ENCODE measurements at regions not wholly inside any gene's neighbourhood (a gene's known extent, or its start where the extent isn't known, plus 50 kb on each side); places are given as distances from the start of the nearest gene placed in this dataset.

GRCh38 chr14:81584495-81584894 lies 50.8 kb upstream of the SEL1L start:
- no peak overlapping the region for H3K4me3 ChIP-seq (ENCODE audit: insufficient read depth in 1 of 2, low read depth in 1 of 2, low read length in 2 of 2)

GRCh38 chr14:81589381-81590065 lies 55.9 kb upstream of the SEL1L start:
- Histone ChIP-seq H3K4me1 (ENCODE audit: control insufficient read depth, insufficient read depth, low read depth, low read length) (no peaks in the 10 kb centered on the region), H3K4ac (ENCODE audit: low read depth in 1 of 2, low read length in 2 of 2) (no peak overlapping the region), H3K9ac (ENCODE audit: low read length) (no peak overlapping the region), H2AK5ac (ENCODE audit: low read length, severe bottlenecking) (no peak overlapping the region), H3K23ac (ENCODE audit: low read length in 2 of 2) (no peak overlapping the region), H3K27ac (ENCODE audit: low read length, poor library complexity, severe bottlenecking) (no peak overlapping the region), H3K27me3 (ENCODE audit: control insufficient read depth in 1 of 2, insufficient read depth in 1 of 2, low read length in 2 of 2) (no peaks in the 10 kb centered on the region), H3K4me2 (ENCODE audit: low read length, poor library complexity, severe bottlenecking) (no peak overlapping the region), H2BK12ac (ENCODE audit: low read length in 2 of 2) (no peak overlapping the region), H2BK120ac (ENCODE audit: low read depth, low read length) (no peak overlapping the region), H3K9me3 (ENCODE audit: control insufficient read depth, low read length) (no peaks in the 10 kb centered on the region), H4K91ac (ENCODE audit: low read length) (no peak overlapping the region), H2BK5ac (ENCODE audit: low read depth, low read length, poor library complexity, severe bottlenecking) (no peak overlapping the region), H4K8ac (ENCODE audit: low read length) (no peak overlapping the region), H3K36me3 (ENCODE audit: control insufficient read depth in 1 of 2, insufficient read depth in 2 of 2, low read depth in 1 of 2, low read length in 2 of 2) (no peaks in the 10 kb centered on the region), H3K79me1 (replicated peaks; ENCODE audit: low read length, poor library complexity, severe bottlenecking) (no peaks in the 10 kb centered on the region), H2BK15ac (ENCODE audit: low read depth, poor library complexity, severe bottlenecking) (no peak overlapping the region), H3K18ac (ENCODE audit: low read depth in 1 of 2, low read length in 2 of 2) (no peak overlapping the region), H3K4me3 (ENCODE audit: insufficient read depth in 1 of 2, low read depth in 1 of 2, low read length in 2 of 2) (no peak overlapping the region), H2AFZ (ENCODE audit: low read depth, low read length) (no peak overlapping the region), H3K14ac (ENCODE audit: low read length in 2 of 2) (no peak overlapping the region)
- no peak for DNase-seq
- WGBS, result 92% methylated on average over 2 of the region's 7 CpGs

More at GRCh38 chr14:81584495-81584894, 50.8 kb upstream of the SEL1L start:
- H2AK5ac ChIP-seq (ENCODE audit: low read length, severe bottlenecking), result no peak overlapping the region
- H3K4me2 ChIP-seq (ENCODE audit: low read length, poor library complexity, severe bottlenecking), result no peak overlapping the region
- H3K9me3 ChIP-seq (ENCODE audit: control insufficient read depth, low read length), result no peaks in the 10 kb centered on the region
- H3K18ac ChIP-seq (ENCODE audit: low read depth in 1 of 2, low read length in 2 of 2), result no peak overlapping the region
- no peaks in the 10 kb centered on the region for H3K36me3 ChIP-seq (ENCODE audit: control insufficient read depth in 1 of 2, insufficient read depth in 2 of 2, low read depth in 1 of 2, low read length in 2 of 2)
- no peak overlapping the region for H4K91ac ChIP-seq (ENCODE audit: low read length)
- H3K27ac ChIP-seq (ENCODE audit: low read length, poor library complexity, severe bottlenecking), result no peak overlapping the region
- no peak overlapping the region for H4K8ac ChIP-seq (ENCODE audit: low read length)
- H2AFZ ChIP-seq (ENCODE audit: low read depth, low read length), result no peak overlapping the region
- H2BK12ac ChIP-seq (ENCODE audit: low read length in 2 of 2), result no peak overlapping the region
- H3K9ac ChIP-seq (ENCODE audit: low read length), result no peak overlapping the region
- H3K79me1 ChIP-seq (replicated peaks; ENCODE audit: low read length, poor library complexity, severe bottlenecking), result no peaks in the 10 kb centered on the region
- no peak overlapping the region for H3K23ac ChIP-seq (ENCODE audit: low read length in 2 of 2)
- H2BK15ac ChIP-seq (ENCODE audit: low read depth, poor library complexity, severe bottlenecking), result no peak overlapping the region
- no peak overlapping the region for H2BK120ac ChIP-seq (ENCODE audit: low read depth, low read length)
- no peak overlapping the region for H3K4ac ChIP-seq (ENCODE audit: low read depth in 1 of 2, low read length in 2 of 2)
- H3K14ac ChIP-seq (ENCODE audit: low read length in 2 of 2), result no peak overlapping the region
- H3K27me3 ChIP-seq (ENCODE audit: control insufficient read depth in 1 of 2, insufficient read depth in 1 of 2, low read length in 2 of 2), result no peaks in the 10 kb centered on the region
- DNase-seq, result no peak
- H3K4me1 ChIP-seq (ENCODE audit: control insufficient read depth, insufficient read depth, low read depth, low read length), result no peaks in the 10 kb centered on the region
- WGBS, result 70% methylated on average over 2 of the region's 2 CpGs
- H2BK5ac ChIP-seq (ENCODE audit: low read depth, low read length, poor library complexity, severe bottlenecking), result no peak overlapping the region

GRCh38 chr14:81591266-81591665 lies 57.6 kb upstream of the SEL1L start:
- no peak overlapping the region for H3K14ac ChIP-seq (ENCODE audit: low read length in 2 of 2)
- no peak overlapping the region for H2BK12ac ChIP-seq (ENCODE audit: low read length in 2 of 2)
- 51% methylated on average over 3 of the region's 3 CpGs for WGBS

GRCh38 chr14:81594012-81594411 lies 60.4 kb upstream of the SEL1L start:
- no peak for DNase-seq

More at GRCh38 chr14:81591266-81591665, 57.6 kb upstream of the SEL1L start:
- no peak overlapping the region for H4K8ac ChIP-seq (ENCODE audit: low read length)
- H2BK120ac ChIP-seq (ENCODE audit: low read depth, low read length), result no peak overlapping the region
- H3K27ac ChIP-seq (ENCODE audit: low read length, poor library complexity, severe bottlenecking), result no peak overlapping the region
- no peak overlapping the region for H2AFZ ChIP-seq (ENCODE audit: low read depth, low read length)
- H4K91ac ChIP-seq (ENCODE audit: low read length), result no peak overlapping the region
- no peaks in the 10 kb centered on the region for H3K27me3 ChIP-seq (ENCODE audit: control insufficient read depth in 1 of 2, insufficient read depth in 1 of 2, low read length in 2 of 2)
- H2BK5ac ChIP-seq (ENCODE audit: low read depth, low read length, poor library complexity, severe bottlenecking), result no peak overlapping the region
- no peak for DNase-seq
- no peaks in the 10 kb centered on the region for H3K4me1 ChIP-seq (ENCODE audit: control insufficient read depth, insufficient read depth, low read depth, low read length)
- no peak overlapping the region for H3K4me2 ChIP-seq (ENCODE audit: low read length, poor library complexity, severe bottlenecking)
- H3K4me3 ChIP-seq (ENCODE audit: insufficient read depth in 1 of 2, low read depth in 1 of 2, low read length in 2 of 2), result no peak overlapping the region
- no peaks in the 10 kb centered on the region for H3K9me3 ChIP-seq (ENCODE audit: control insufficient read depth, low read length)
- no peak overlapping the region for H3K18ac ChIP-seq (ENCODE audit: low read depth in 1 of 2, low read length in 2 of 2)
- no peaks in the 10 kb centered on the region for H3K79me1 ChIP-seq (replicated peaks; ENCODE audit: low read length, poor library complexity, severe bottlenecking)
- no peak overlapping the region for H2AK5ac ChIP-seq (ENCODE audit: low read length, severe bottlenecking)
- no peaks in the 10 kb centered on the region for H3K36me3 ChIP-seq (ENCODE audit: control insufficient read depth in 1 of 2, insufficient read depth in 2 of 2, low read depth in 1 of 2, low read length in 2 of 2)
- H3K23ac ChIP-seq (ENCODE audit: low read length in 2 of 2), result no peak overlapping the region
- H3K4ac ChIP-seq (ENCODE audit: low read depth in 1 of 2, low read length in 2 of 2), result no peak overlapping the region
- H2BK15ac ChIP-seq (ENCODE audit: low read depth, poor library complexity, severe bottlenecking), result no peak overlapping the region
- H3K9ac ChIP-seq (ENCODE audit: low read length), result no peak overlapping the region

More at GRCh38 chr14:81594012-81594411, 60.4 kb upstream of the SEL1L start:
- Histone ChIP-seq H3K14ac (ENCODE audit: low read length in 2 of 2) (no peak overlapping the region), H3K18ac (ENCODE audit: low read depth in 1 of 2, low read length in 2 of 2) (no peak overlapping the region), H2AK5ac (ENCODE audit: low read length, severe bottlenecking) (no peak overlapping the region), H3K4ac (ENCODE audit: low read depth in 1 of 2, low read length in 2 of 2) (no peak overlapping the region), H3K23ac (ENCODE audit: low read length in 2 of 2) (no peak overlapping the region), H4K8ac (ENCODE audit: low read length) (no peak overlapping the region), H3K9me3 (ENCODE audit: control insufficient read depth, low read length) (no peaks in the 10 kb centered on the region), H3K79me1 (replicated peaks; ENCODE audit: low read length, poor library complexity, severe bottlenecking) (no peaks in the 10 kb centered on the region), H3K9ac (ENCODE audit: low read length) (no peak overlapping the region), H2BK12ac (ENCODE audit: low read length in 2 of 2) (no peak overlapping the region), H3K4me1 (ENCODE audit: control insufficient read depth, insufficient read depth, low read depth, low read length) (no peaks in the 10 kb centered on the region), H3K36me3 (ENCODE audit: control insufficient read depth in 1 of 2, insufficient read depth in 2 of 2, low read depth in 1 of 2, low read length in 2 of 2) (no peaks in the 10 kb centered on the region), H2BK5ac (ENCODE audit: low read depth, low read length, poor library complexity, severe bottlenecking) (no peak overlapping the region), H3K4me3 (ENCODE audit: insufficient read depth in 1 of 2, low read depth in 1 of 2, low read length in 2 of 2) (no peak overlapping the region), H3K27me3 (ENCODE audit: control insufficient read depth in 1 of 2, insufficient read depth in 1 of 2, low read length in 2 of 2) (no peaks in the 10 kb centered on the region), H2AFZ (ENCODE audit: low read depth, low read length) (no peak overlapping the region), H2BK120ac (ENCODE audit: low read depth, low read length) (no peak overlapping the region), H4K91ac (ENCODE audit: low read length) (no peak overlapping the region), H3K4me2 (ENCODE audit: low read length, poor library complexity, severe bottlenecking) (no peak overlapping the region), H3K27ac (ENCODE audit: low read length, poor library complexity, severe bottlenecking) (no peak overlapping the region), H2BK15ac (ENCODE audit: low read depth, poor library complexity, severe bottlenecking) (no peak overlapping the region)
- 33% methylated on average over 4 of the region's 6 CpGs for WGBS
